GM12892 (cell line): ENCODE measurements at regions not wholly inside any gene's neighbourhood (a gene's known extent, or its start where the extent isn't known, plus 50 kb on each side); places are given as distances from the start of the nearest gene placed in this dataset.
"Not testable (repeated sequence)": the region's sequence is repeated elsewhere in the genome, so short reads cannot be mapped to it uniquely, and the experiment has no call there.

ENCODE experiments used
- DNase-seq: peaks from one replicate; pipeline ENCODE4 v3.0.0; 2011; ENCODE audit not compliant: insufficient read length
- FAIRE-seq: peaks from 2 replicates; lab custom pipeline; 2011; peaks lifted over from hg19 to GRCh38; lab: Jason Lieb, UNC
- POLR2A ChIP-seq: IDR thresholded peaks from 2 replicates; pipeline ENCODE4 v1.6.1; 2011; ENCODE audit warnings: low read depth, low read length, control low read depth
- POLR2AphosphoS5 ChIP-seq: IDR thresholded peaks from 2 replicates; pipeline ENCODE4 v1.6.1; 2011; ENCODE audit warnings: low read depth, low read length, control low read depth
- TAF1 ChIP-seq: IDR thresholded peaks from 2 replicates; pipeline ENCODE4 v1.6.1; 2011; ENCODE audit warnings: low read depth, mild to moderate bottlenecking, control low read depth, low read length, borderline replicate concordance

DNA sequence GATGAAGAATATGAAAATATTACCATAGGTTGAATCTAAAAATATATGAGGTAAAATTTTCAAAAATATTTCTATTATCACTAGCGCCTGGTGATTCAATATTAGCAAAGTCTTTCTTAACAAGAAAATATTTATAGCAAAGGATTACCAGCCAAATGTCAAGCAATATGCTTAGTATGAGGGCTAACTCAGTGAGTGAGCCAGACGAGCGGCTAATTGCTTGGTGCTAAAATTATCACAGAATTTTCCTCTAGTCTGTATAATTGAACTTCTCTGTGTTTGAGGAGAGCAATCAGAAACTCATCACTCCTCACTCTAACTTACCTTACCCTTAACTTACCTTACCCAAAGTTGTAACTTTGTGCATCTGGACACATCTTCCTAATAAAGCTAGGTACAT, 304.9 kb upstream of the PRR16 start:
- FAIRE-seq (no peak), DNase-seq (no peak)
- TF ChIP-seq TAF1 (no peak), POLR2AphosphoS5 (no peak), POLR2A (no peak)

DNA sequence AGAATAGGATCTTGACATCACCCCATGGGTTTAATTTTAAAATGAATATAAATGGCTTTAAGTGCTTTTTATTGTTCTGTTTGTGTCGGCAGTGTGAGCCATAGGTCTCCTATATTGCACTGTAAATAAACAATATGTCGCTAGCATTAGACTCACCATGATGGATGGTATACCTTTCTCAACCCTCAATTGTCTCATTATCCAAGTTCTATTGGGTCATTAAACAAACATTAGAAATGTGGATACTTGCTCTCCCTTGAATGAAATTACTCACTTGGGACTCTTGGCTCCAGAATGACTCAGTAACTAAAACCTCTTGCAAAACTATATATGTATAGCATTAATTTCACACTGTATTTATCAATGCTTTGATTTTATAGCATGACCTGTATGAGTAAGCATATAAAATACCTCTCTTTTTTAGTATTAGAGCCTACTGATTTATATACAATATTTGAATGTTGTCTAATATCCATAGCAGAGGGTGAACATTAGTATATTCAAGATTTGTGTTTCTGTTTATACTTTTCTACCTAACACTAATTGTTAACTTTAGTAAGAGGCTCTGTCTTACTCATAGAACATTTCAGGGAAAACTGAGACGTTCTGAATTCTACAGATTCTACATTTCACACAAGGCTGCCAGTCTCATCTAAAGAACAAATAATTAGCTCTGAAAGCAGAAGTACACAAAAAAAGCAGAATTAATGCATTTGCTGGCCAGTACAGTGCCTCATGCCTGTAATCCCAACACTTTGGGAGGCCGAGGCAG, 303.8 kb upstream of the PRR16 start:
- TF ChIP-seq POLR2AphosphoS5: no peak
- TF ChIP-seq POLR2A: no peak
- TF ChIP-seq TAF1: no peak
- no peak for FAIRE-seq
- DNase-seq: no peak

DNA sequence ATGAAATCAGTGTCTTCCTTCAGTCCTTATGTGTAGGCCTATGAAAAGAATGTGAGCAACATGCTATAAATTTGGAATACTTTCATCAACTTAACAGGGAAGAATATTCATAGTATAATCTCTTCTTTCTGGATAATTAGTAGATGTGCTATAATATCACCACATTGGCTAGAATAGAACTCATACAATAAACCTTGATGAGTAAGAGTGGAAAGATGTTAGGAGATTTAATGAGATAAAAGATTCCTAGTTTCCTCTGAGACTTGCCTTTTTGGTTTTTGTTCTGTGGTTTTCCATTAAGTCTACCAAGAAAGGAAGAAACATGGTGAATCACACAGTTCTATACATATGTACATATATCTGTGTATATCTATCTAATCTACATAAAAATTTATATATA, 301.8 kb upstream of the PRR16 start:
- FAIRE-seq: no peak
- DNase-seq: no peak

DNA sequence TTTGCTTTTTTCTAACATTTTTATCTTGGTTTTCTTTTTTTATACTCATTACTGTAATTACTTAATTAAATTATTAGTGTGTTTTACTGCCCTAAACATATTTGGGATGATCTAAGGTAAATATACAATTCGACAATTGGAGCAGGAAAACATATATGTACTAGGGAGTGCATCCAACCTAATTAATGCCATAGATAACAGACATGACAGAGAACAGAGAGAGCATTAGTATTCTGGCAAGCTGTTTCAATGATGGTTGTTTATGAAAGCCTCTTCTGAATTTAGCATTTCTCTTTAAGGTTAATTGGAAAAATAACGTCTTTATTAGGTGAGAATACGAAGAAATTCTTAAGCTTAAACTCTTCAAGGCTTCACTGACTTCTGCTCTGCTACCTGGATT, 300.1 kb upstream of the PRR16 start:
- FAIRE-seq (no peak), DNase-seq (no peak)
- TF ChIP-seq POLR2A (no peak), TAF1 (no peak), POLR2AphosphoS5 (no peak)

More for the DNA sequence above, 301.8 kb upstream of the PRR16 start:
- TF ChIP-seq TAF1 (no peak), POLR2AphosphoS5 (no peak), POLR2A (no peak)

DNA sequence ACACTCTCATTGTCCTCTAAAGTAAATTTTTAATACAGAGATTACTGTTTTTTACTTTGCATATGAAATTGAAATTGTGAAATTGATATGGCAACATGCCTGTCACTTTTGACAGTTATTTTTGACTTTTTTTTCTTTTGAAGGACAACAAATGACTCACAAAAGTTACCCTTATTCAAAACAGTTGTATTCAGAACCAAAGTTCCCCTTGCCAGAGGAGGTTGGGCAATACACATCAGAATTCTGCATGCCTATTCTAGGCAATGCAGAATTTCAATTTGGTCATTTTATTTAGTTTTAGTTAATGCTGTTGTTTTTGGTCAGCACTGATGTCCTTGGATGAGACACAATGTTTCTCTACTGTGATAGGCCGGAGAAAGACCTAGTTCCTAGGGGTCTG, 299.1 kb upstream of the PRR16 start:
- FAIRE-seq (no peak), DNase-seq (no peak)
- no peak for TF ChIP-seq POLR2AphosphoS5
- no peak for TF ChIP-seq POLR2A
- no peak for TF ChIP-seq TAF1

DNA sequence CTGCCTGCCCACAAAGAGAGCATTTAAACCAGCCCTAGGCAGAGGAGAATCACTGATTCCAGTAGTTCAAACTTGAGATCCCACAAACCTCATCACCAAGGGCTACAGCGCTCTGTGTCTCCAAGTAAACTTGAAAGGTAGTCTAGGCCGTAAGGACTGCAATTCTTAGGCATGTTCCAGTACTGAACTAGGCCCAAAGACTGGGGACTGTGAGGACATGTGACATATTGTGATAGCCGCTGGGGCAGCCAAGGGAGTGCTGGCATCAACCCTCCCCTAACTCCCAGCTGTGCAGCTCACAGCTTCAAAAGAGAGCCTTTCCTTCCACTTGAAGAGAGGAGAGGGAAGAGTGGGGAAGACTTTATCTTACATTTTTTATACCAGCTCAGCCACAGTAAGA, 291.0 kb upstream of the PRR16 start:
- TF ChIP-seq TAF1 (no peak), POLR2A (no peak), POLR2AphosphoS5 (no peak)
- DNase-seq (no peak), FAIRE-seq (no peak)

DNA sequence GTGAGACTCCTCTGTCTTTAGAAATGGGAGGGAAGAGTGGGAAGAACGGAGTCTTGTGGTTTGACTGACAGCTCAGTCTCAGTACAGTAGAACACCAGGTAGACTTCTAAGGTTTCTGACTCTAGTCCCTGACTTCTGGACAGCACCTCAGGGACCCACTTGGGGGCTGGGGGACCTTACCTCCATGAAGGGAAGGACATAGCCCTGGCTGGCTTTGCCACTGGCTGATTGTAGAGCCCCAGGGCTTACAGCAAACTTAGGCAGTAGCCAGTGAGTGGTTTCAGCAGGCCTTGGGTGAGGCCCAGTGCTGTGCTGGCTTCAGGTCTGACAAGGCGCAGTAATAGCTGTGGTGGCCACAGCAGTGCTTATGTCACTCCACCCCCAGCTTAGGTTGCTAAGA, 290.0 kb upstream of the PRR16 start:
- no peak for FAIRE-seq
- DNase-seq: no peak
- TF ChIP-seq POLR2AphosphoS5 (no peak), TAF1 (no peak), POLR2A (no peak)

DNA sequence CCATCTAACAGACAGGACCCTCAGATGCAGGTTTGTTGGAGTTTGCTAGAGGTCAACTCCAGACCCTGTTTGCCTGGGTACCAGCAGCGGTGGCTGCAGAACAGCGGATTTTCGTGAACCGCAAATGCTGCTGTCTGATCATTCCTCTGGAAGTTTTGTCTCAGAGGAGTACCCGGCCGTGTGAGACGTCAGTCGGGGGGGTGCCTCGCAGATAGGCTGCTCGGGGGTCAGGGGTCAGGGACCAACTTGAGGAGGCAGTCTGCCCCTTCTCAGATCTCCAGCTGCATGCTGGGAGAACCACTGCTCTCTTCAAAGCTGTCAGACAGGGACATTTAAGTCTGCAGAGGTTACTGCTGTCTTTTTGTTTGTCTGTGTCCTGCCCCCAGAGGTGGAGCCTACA, 282.9 kb upstream of the PRR16 start:
- not testable (repeated sequence) for FAIRE-seq, DNase-seq

DNA sequence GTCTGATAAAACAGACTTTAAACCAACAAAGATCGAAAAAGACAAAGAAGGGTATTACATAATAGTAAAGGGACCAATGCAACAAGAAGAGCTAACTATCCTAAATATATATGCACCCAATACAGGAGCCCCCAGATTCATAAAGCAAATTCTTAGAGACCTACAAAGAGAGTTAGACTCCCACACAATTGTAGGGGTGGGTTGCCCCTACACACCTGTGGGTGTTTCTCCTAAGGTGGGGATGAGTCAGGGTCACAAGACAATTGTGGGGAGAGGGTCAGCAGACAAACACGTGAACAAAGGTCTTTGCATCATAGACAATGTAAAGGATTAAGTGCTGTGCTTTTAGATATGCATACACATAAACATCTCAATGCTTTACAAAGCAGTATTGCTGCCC, 269.4 kb upstream of the PRR16 start:
- DNase-seq, FAIRE-seq: not testable (repeated sequence)

DNA sequence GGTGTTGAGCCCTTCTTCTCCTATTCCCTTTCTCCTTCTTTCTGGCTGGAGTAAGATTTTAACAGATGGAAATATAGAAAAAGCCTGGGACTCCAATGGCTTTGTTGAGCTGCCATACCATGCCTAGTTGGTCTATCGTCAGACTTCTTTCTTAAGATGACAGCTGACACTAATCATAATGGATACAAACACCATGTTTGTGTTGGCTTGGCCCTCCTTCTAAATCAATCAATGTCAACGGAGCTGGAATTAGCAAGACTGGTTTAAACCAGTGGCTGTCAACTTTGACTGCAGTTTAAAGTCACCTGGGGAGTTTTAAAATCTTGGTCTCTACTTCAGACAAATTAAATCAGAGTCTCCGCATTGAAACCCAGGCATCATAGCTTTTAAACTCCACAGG, 264.5 kb upstream of the PRR16 start:
- DNase-seq (no peak), FAIRE-seq (no peak)
- no peak for TF ChIP-seq TAF1
- TF ChIP-seq POLR2A: no peak
- TF ChIP-seq POLR2AphosphoS5: no peak

DNA sequence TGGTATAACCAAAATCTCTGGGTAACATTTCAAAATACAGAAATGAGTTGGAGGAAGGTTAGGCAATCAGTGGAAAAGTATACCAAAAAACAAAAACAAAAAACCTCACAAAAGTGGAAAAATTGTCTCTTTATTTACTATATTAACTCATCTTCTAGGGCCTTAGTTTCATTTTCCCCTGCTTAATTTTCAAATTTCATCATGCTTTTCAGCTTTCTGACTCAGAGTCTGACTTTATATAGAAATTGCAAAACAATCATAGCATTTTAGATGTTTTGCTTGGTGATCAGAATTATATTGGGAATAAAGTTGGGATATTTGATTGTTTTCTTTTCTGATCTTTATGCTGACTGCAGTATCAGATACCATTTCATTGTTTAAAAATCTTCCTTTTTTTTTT, 257.0 kb upstream of the PRR16 start:
- no peak for TF ChIP-seq POLR2AphosphoS5
- TF ChIP-seq POLR2A: no peak
- TF ChIP-seq TAF1: no peak
- FAIRE-seq: no peak
- no peak for DNase-seq

DNA sequence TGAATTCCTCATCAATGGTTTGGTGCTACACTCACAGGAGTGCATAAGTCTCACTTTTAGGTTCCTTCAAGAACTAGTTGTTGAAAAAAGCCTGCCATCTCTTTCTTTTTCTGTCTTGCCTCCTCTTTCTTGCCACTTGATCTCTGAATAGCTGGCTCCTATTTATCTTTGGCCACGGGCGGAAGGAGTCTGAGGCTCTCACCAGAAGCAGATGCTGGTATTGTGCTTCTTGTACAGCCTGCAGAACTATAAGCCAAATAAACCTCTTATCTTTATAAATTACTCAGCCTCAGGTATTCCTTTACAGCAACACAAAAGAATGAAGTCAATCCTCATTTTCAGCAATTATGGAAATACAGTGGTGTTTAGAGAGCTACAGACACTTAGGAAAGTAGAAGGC, 247.1 kb upstream of the PRR16 start:
- FAIRE-seq (no peak), DNase-seq (no peak)
- TF ChIP-seq POLR2A (no peak), POLR2AphosphoS5 (no peak)

DNA sequence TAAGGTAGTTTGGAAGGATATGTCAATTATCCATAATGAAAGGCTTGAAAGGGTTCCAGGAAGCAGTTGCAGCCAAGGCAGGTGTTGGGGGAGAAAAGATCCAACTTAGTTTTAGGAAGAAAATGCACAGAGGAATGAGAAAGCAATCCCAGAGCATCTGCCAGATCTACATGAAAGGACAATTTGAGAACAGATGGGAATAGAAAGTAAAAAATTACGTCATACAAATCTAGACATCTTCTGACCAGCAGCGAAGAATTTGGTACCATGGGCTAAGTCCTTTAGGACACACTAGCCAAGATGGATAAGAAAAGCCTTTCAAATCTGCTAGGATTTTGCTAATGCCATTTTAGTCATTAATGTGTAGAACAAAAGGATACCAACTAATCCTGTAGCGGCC, 244.1 kb upstream of the PRR16 start:
- TF ChIP-seq POLR2AphosphoS5 (no peak), TAF1 (no peak), POLR2A (no peak)
- DNase-seq: no peak
- no peak for FAIRE-seq

DNA sequence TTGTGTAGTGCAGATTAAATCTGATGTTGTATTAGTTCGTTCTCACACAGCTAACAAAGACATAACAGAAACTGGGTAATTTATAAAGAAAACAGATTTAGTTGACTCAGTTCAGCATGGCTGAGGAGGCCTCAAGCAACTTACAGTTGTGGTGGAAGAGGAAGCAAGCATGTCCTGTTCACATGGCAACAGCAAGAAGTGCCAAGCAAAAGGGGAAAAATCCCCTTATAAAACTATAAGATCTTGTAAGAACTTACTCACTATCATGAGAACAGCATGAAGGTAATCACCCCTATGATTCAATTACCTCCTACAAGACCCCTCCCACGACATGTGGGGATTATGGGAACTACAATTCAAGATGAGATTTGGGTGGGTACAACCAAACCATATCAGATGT, 238.6 kb upstream of the PRR16 start:
- FAIRE-seq (no peak), DNase-seq (no peak)
- no peak for TF ChIP-seq POLR2A
- no peak for TF ChIP-seq TAF1
- TF ChIP-seq POLR2AphosphoS5: no peak
